ENCODE measurements at regions not wholly inside any gene's neighbourhood (a gene's known extent, or its start where the extent isn't known, plus 50 kb on each side); places are given as distances from the start of the nearest gene placed in this dataset.

DNA sequence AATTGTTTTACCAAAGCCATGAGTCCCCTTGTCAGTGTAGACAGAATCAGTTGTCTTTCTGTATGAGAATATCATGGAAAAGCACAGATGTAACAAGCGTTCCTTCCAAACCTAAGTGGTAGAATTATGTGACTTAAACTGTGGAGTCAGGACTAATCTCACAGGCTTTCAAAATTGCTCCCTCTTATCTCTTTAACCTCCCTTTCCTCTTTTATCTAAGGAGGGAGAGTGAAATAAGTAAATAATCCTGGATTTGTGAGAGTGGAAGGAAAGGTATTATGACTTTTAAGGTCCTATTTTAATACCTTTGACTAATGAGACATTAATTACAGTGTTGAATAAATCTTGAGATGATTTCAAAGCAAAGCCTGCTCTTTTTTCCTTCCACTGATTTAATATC is 52.4 kb upstream of the LIFR start:
- no peak for TF ChIP-seq EZH2phosphoT487 (IDR thresholded peaks at IDR 0.05)
- TF ChIP-seq, protein P1, sequence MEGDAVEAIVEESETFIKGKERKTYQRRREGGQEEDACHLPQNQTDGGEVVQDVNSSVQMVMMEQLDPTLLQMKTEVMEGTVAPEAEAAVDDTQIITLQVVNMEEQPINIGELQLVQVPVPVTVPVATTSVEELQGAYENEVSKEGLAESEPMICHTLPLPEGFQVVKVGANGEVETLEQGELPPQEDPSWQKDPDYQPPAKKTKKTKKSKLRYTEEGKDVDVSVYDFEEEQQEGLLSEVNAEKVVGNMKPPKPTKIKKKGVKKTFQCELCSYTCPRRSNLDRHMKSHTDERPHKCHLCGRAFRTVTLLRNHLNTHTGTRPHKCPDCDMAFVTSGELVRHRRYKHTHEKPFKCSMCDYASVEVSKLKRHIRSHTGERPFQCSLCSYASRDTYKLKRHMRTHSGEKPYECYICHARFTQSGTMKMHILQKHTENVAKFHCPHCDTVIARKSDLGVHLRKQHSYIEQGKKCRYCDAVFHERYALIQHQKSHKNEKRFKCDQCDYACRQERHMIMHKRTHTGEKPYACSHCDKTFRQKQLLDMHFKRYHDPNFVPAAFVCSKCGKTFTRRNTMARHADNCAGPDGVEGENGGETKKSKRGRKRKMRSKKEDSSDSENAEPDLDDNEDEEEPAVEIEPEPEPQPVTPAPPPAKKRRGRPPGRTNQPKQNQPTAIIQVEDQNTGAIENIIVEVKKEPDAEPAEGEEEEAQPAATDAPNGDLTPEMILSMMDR (IDR thresholded peaks at IDR 0.05), result no peak

All from neural progenitor cell (in vitro differentiated cells).